Astrocyte (in vitro differentiated cells and primary cell): ENCODE measurements at regions not wholly inside any gene's neighbourhood (a gene's known extent, or its start where the extent isn't known, plus 50 kb on each side); places are given as distances from the start of the nearest gene placed in this dataset.

Experiments used
- DNase-seq: peaks from one replicate; pipeline ENCODE4 v3.0.0-alpha.2; 2010; ENCODE audit warnings: low read depth
- FAIRE-seq: peaks from 2 replicates; lab custom pipeline; 2011; peaks lifted over from hg19 to GRCh38; lab: Jason Lieb, UNC
- H2AFZ ChIP-seq: 2 replicates; pipeline ENCODE4 v1.6.0; 2012; ENCODE audit warnings: low read depth, low read length, inconsistent platforms
- H3K27ac ChIP-seq: 2 replicates; pipeline ENCODE4 v1.5.1; 2011; ENCODE audit warnings: low read depth, low read length, inconsistent platforms
- H3K27me3 ChIP-seq: 2 replicates; pipeline ENCODE4 v1.6.0; 2011; ENCODE audit warnings: low read length, inconsistent platforms; ENCODE audit not compliant: insufficient read depth
- H3K36me3 ChIP-seq: 2 replicates; pipeline ENCODE4 v1.5.1; 2011; ENCODE audit warnings: low read length, inconsistent platforms; ENCODE audit not compliant: insufficient read depth
- H3K4me1 ChIP-seq: 2 replicates; pipeline ENCODE4 v1.5.1; 2011; ENCODE audit warnings: low read length, inconsistent platforms; ENCODE audit not compliant: insufficient read depth
- H3K4me2 ChIP-seq: 2 replicates; pipeline ENCODE4 v1.6.0; 2012; ENCODE audit warnings: low read length, inconsistent platforms
- H3K4me3 ChIP-seq: 2 replicates; pipeline ENCODE4 v1.5.1; 2011; ENCODE audit warnings: low read depth, mild to moderate bottlenecking, low read length, inconsistent platforms; ENCODE audit not compliant: insufficient read depth
- H3K79me2 ChIP-seq: 2 replicates; pipeline ENCODE4 v1.6.0; 2012; ENCODE audit warnings: mild to moderate bottlenecking, low read length, inconsistent platforms; ENCODE audit not compliant: insufficient read depth
- H3K9ac ChIP-seq: 2 replicates; pipeline ENCODE4 v1.6.0; 2012; ENCODE audit warnings: mild to moderate bottlenecking, low read length, inconsistent platforms
- H3K9me3 ChIP-seq: 2 replicates; pipeline ENCODE4 v1.5.1; 2012; ENCODE audit warnings: low read depth, mild to moderate bottlenecking, low read length, inconsistent platforms; ENCODE audit not compliant: insufficient read depth
- H4K20me1 ChIP-seq: 2 replicates; pipeline ENCODE4 v1.6.0; 2012; ENCODE audit warnings: low read length, inconsistent platforms; ENCODE audit not compliant: insufficient read depth
- H3K27ac Mint-ChIP-seq: one replicate; pipeline ENCODE4 v1.8.0; 2021; ENCODE audit warnings: mild to moderate bottlenecking, mixed read lengths; ENCODE audit not compliant: unreplicated experiment
- H3K27me3 Mint-ChIP-seq: one replicate; pipeline ENCODE4 v1.8.0; 2021; ENCODE audit warnings: low read depth, mixed read lengths; ENCODE audit not compliant: unreplicated experiment
- H3K36me3 Mint-ChIP-seq: one replicate; pipeline ENCODE4 v1.8.0; 2021; ENCODE audit warnings: low read depth, mixed read lengths; ENCODE audit not compliant: unreplicated experiment
- H3K4me1 Mint-ChIP-seq: one replicate; pipeline ENCODE4 v1.8.0; 2021; ENCODE audit warnings: low read depth, mixed read lengths; ENCODE audit not compliant: unreplicated experiment
- H3K4me3 Mint-ChIP-seq: one replicate; pipeline ENCODE4 v1.8.0; 2021; ENCODE audit warnings: mild to moderate bottlenecking, moderate library complexity, mixed read lengths; ENCODE audit not compliant: unreplicated experiment
- H3K9me3 Mint-ChIP-seq: one replicate; pipeline ENCODE4 v1.8.0; 2021; ENCODE audit warnings: mild to moderate bottlenecking, mixed read lengths; ENCODE audit not compliant: unreplicated experiment
- CTCF ChIP-seq: IDR thresholded peaks from 2 replicates; pipeline ENCODE4 v1.5.1; 2011; ENCODE audit warnings: low read depth, mild to moderate bottlenecking, inconsistent platforms, low read length, moderate library complexity; ENCODE audit not compliant: insufficient read depth
- EZH2 ChIP-seq: IDR thresholded peaks from 2 replicates; pipeline ENCODE4 v1.6.1; 2012; ENCODE audit warnings: mild to moderate bottlenecking, low read length, inconsistent platforms; ENCODE audit not compliant: insufficient read depth

DNA sequence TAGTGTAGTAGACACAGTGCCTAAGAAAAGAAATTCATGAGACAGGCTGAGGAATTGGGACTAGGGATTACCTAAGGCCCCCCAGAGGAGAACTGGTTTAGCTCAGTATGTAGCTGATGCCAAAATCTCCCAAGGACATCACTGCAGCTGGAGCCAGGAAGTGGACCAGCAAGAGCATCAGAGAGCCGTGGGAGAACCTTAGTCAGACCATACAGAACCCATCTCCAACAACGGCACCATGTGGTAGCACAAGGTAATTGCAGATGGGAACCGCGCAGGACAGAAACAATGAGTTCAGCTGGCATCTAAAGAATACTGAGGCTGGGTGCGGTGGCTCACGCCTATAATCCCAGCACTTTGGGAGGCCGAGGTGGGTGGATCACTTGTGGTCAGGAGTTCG is 81.7 kb downstream of the WNT5A start:
- Histone ChIP-seq H3K4me3 (no peak overlapping the region), H4K20me1 (no peaks in the 10 kb centered on the region), H2AFZ (no peak overlapping the region), H3K79me2 (no peaks in the 10 kb centered on the region), H3K4me1 (peaks cover 30% of the 10 kb centered on the region), H3K36me3 (no peaks in the 10 kb centered on the region), H3K4me2 (no peak overlapping the region), H3K27ac (no peak overlapping the region), H3K9me3 (no peaks in the 10 kb centered on the region), H3K9ac (no peak overlapping the region), H3K27me3 (no peaks in the 10 kb centered on the region)
- H3K27ac Mint-ChIP-seq = no peak overlapping the region
- TF ChIP-seq CTCF (peak; percentile 15), EZH2 (no peak)
- H3K36me3 Mint-ChIP-seq = no peaks in the 10 kb centered on the region
- no peaks in the 10 kb centered on the region for H3K27me3 Mint-ChIP-seq
- peaks cover 3% of the 10 kb centered on the region for H3K4me1 Mint-ChIP-seq
- H3K4me3 Mint-ChIP-seq = no peak overlapping the region
- no peak for DNase-seq
- H3K9me3 Mint-ChIP-seq = no peaks in the 10 kb centered on the region
- FAIRE-seq = no peak

- Histone ChIP-seq H3K79me2 (no peaks in the 10 kb centered on the region), H3K27me3 (no peaks in the 10 kb centered on the region), H3K9ac (no peak overlapping the region), H4K20me1 (no peaks in the 10 kb centered on the region), H3K9me3 (no peaks in the 10 kb centered on the region), H3K4me2 (no peak overlapping the region), H3K27ac (no peak overlapping the region), H3K4me3 (no peak overlapping the region), H3K36me3 (no peaks in the 10 kb centered on the region), H2AFZ (no peak overlapping the region), H3K4me1 (peaks cover 21% of the 10 kb centered on the region)
- H3K4me1 Mint-ChIP-seq = peaks cover 3% of the 10 kb centered on the region
- FAIRE-seq (no peak), DNase-seq (peak; percentile 34)
- no peak overlapping the region for H3K4me3 Mint-ChIP-seq
- H3K27ac Mint-ChIP-seq = no peak overlapping the region
- TF ChIP-seq CTCF (no peak), EZH2 (no peak)
- H3K36me3 Mint-ChIP-seq = no peaks in the 10 kb centered on the region
- no peaks in the 10 kb centered on the region for H3K27me3 Mint-ChIP-seq
- no peaks in the 10 kb centered on the region for H3K9me3 Mint-ChIP-seq
Measured at GRCh38 chr3:55402886-55403609, 84.1 kb downstream of the WNT5A start.

- no peak overlapping the region for H3K4me3 ChIP-seq
- H3K4me1 Mint-ChIP-seq = no peaks in the 10 kb centered on the region
- no peaks in the 10 kb centered on the region for H4K20me1 ChIP-seq
- H3K27ac Mint-ChIP-seq = no peak overlapping the region
- no peak overlapping the region for H3K4me2 ChIP-seq
- no peak overlapping the region for H3K27ac ChIP-seq
- H3K36me3 Mint-ChIP-seq = no peaks in the 10 kb centered on the region
- no peak for FAIRE-seq
- H3K27me3 Mint-ChIP-seq = no peaks in the 10 kb centered on the region
- no peaks in the 10 kb centered on the region for H3K9me3 ChIP-seq
- no peaks in the 10 kb centered on the region for H3K79me2 ChIP-seq
- no peaks in the 10 kb centered on the region for H3K9me3 Mint-ChIP-seq
- H2AFZ ChIP-seq = no peak overlapping the region
- H3K4me1 ChIP-seq = no peaks in the 10 kb centered on the region
- H3K36me3 ChIP-seq = no peaks in the 10 kb centered on the region
- no peak overlapping the region for H3K4me3 Mint-ChIP-seq
- DNase-seq = no peak
- TF ChIP-seq EZH2 (no peak), CTCF (no peak)
- H3K27me3 ChIP-seq = no peaks in the 10 kb centered on the region
- no peak overlapping the region for H3K9ac ChIP-seq
Measured at GRCh38 chr3:55380561-55380960, 106.5 kb downstream of the WNT5A start.
